ENCODE measurements at regions not wholly inside any gene's neighbourhood (a gene's known extent, or its start where the extent isn't known, plus 50 kb on each side); places are given as distances from the start of the nearest gene placed in this dataset.

DNA sequence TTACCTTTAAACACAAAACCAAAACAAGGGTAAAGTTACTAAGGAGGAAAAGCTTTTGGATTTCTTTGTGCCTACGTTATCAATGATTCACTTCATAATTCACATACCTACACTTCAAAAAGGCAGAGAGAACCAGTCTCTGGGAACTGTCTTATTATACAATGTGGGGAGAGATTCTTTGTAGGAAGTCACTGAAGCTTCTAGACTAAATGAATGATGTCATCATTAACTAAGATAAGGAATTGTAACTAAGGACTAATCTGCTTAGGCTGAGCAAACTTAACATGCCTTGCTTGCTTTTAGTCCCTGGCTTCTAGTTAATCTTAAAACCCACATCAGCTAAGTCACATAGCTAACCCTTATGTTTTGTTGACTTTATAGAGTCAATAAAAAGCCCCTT lies 771.2 kb downstream of the NXPH1 start:
- Histone ChIP-seq H3K4me2 (no peak overlapping the region), H2AFZ (replicated peaks) (no peak overlapping the region), H3K4me1 (peaks cover 19% of the 10 kb centered on the region), H3K9ac (no peak overlapping the region), H3K4me3 (no peak overlapping the region), H3F3A (ENCODE audit: low read depth) (no peaks in the 10 kb centered on the region), H3K27ac (no peak overlapping the region), H3K9me3 (ENCODE audit: low read depth) (no peaks in the 10 kb centered on the region), H4K20me1 (ENCODE audit: low read depth) (no peaks in the 10 kb centered on the region), H3K36me3 (no peaks in the 10 kb centered on the region), H3K79me2 (ENCODE audit: low read depth) (no peaks in the 10 kb centered on the region), H3K27me3 (no peaks in the 10 kb centered on the region)
- Mint-ChIP-seq H3K4me3 (no peak overlapping the region), H3K27ac (no peak overlapping the region), H3K9me3 (no peaks in the 10 kb centered on the region), H3K27me3 (ENCODE audit: insufficient read depth, low read depth) (no peaks in the 10 kb centered on the region), H3K36me3 (no peaks in the 10 kb centered on the region), H3K4me1 (peaks cover 3% of the 10 kb centered on the region)
- no peak for TF ChIP-seq EZH2phosphoT487 (IDR thresholded peaks at IDR 0.05)
- TF ChIP-seq EZH2 (IDR thresholded peaks at IDR 0.05): no peak
- TF ChIP-seq, protein P1, sequence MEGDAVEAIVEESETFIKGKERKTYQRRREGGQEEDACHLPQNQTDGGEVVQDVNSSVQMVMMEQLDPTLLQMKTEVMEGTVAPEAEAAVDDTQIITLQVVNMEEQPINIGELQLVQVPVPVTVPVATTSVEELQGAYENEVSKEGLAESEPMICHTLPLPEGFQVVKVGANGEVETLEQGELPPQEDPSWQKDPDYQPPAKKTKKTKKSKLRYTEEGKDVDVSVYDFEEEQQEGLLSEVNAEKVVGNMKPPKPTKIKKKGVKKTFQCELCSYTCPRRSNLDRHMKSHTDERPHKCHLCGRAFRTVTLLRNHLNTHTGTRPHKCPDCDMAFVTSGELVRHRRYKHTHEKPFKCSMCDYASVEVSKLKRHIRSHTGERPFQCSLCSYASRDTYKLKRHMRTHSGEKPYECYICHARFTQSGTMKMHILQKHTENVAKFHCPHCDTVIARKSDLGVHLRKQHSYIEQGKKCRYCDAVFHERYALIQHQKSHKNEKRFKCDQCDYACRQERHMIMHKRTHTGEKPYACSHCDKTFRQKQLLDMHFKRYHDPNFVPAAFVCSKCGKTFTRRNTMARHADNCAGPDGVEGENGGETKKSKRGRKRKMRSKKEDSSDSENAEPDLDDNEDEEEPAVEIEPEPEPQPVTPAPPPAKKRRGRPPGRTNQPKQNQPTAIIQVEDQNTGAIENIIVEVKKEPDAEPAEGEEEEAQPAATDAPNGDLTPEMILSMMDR (IDR thresholded peaks at IDR 0.05): no peak
- peak; percentile 10 for DNase-seq (ENCODE audit: low spot score)

DNA sequence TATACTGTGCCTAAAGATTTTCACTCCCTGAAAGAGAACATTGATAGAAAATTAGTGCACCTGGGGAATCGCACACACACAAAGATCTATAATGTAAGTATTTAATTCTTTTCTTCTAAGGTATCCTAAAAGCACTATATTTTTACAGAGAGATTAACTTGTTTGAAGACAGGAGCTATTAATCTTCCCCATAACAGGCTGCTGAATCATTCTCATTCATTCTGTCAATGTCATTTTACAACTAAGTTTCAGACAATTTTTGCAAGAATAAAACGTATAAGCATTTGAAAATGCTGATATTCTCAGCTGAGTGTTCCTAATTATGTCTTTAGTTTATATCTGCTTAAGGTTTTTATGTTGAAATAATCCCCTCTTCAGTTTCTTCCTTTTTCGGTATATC lies 776.7 kb downstream of the NXPH1 start:
- H2AFZ ChIP-seq (replicated peaks): no peak overlapping the region
- H3K79me2 ChIP-seq (ENCODE audit: low read depth): no peaks in the 10 kb centered on the region
- no peak overlapping the region for H3K4me2 ChIP-seq
- no peak overlapping the region for H3K4me3 ChIP-seq
- H3K27ac Mint-ChIP-seq: no peak overlapping the region
- no peak overlapping the region for H3K9ac ChIP-seq
- TF ChIP-seq EZH2 (IDR thresholded peaks at IDR 0.05): no peak
- no peak for TF ChIP-seq EZH2phosphoT487 (IDR thresholded peaks at IDR 0.05)
- TF ChIP-seq, protein P1 (IDR thresholded peaks at IDR 0.05): no peak
- no peaks in the 10 kb centered on the region for H3F3A ChIP-seq (ENCODE audit: low read depth)
- no peaks in the 10 kb centered on the region for H3K36me3 ChIP-seq
- no peaks in the 10 kb centered on the region for H4K20me1 ChIP-seq (ENCODE audit: low read depth)
- no peak for DNase-seq (ENCODE audit: low spot score)
- no peaks in the 10 kb centered on the region for H3K27me3 ChIP-seq
- no peaks in the 10 kb centered on the region for H3K4me1 ChIP-seq
- no peaks in the 10 kb centered on the region for H3K36me3 Mint-ChIP-seq
- H3K27ac ChIP-seq: no peak overlapping the region
- no peaks in the 10 kb centered on the region for H3K9me3 ChIP-seq (ENCODE audit: low read depth)
- no peaks in the 10 kb centered on the region for H3K4me1 Mint-ChIP-seq
- no peaks in the 10 kb centered on the region for H3K9me3 Mint-ChIP-seq
- no peak overlapping the region for H3K4me3 Mint-ChIP-seq
- H3K27me3 Mint-ChIP-seq (ENCODE audit: insufficient read depth, low read depth): no peaks in the 10 kb centered on the region

DNA sequence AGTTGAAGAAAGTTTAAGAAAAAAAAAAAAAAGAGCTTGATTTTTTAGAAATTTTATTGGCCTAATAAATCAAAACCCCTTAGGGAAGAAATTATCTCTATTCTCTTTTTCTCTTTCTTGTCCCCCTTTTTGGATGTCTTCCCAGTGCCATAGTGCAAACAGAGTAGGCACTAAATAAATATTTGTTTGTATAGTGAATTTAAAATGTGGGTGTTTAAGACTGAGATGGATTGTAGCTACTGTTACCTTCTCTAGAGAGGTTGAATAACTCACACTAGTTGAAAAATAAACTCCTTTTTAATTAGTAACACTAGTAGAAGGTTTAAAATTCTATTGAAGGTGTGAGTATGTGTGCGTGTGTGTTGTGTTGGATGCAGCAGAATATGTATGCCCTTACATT lies 783.8 kb downstream of the NXPH1 start:
- Histone ChIP-seq H3F3A (ENCODE audit: low read depth) (no peaks in the 10 kb centered on the region), H2AFZ (replicated peaks) (no peak overlapping the region), H3K27me3 (no peaks in the 10 kb centered on the region), H4K20me1 (ENCODE audit: low read depth) (no peaks in the 10 kb centered on the region), H3K4me2 (no peak overlapping the region), H3K27ac (no peak overlapping the region), H3K9ac (no peak overlapping the region), H3K79me2 (ENCODE audit: low read depth) (no peaks in the 10 kb centered on the region), H3K4me3 (no peak overlapping the region), H3K4me1 (no peaks in the 10 kb centered on the region), H3K9me3 (ENCODE audit: low read depth) (no peaks in the 10 kb centered on the region), H3K36me3 (no peaks in the 10 kb centered on the region)
- H3K27me3 Mint-ChIP-seq (ENCODE audit: insufficient read depth, low read depth): no peaks in the 10 kb centered on the region
- H3K9me3 Mint-ChIP-seq: no peaks in the 10 kb centered on the region
- H3K36me3 Mint-ChIP-seq: no peaks in the 10 kb centered on the region
- H3K4me3 Mint-ChIP-seq: no peak overlapping the region
- no peak for DNase-seq (ENCODE audit: low spot score)
- no peaks in the 10 kb centered on the region for H3K4me1 Mint-ChIP-seq
- no peak overlapping the region for H3K27ac Mint-ChIP-seq
- TF ChIP-seq EZH2 (IDR thresholded peaks at IDR 0.05) (no peak), EZH2phosphoT487 (IDR thresholded peaks at IDR 0.05) (no peak)
- TF ChIP-seq, protein P1 (IDR thresholded peaks at IDR 0.05): no peak

DNA sequence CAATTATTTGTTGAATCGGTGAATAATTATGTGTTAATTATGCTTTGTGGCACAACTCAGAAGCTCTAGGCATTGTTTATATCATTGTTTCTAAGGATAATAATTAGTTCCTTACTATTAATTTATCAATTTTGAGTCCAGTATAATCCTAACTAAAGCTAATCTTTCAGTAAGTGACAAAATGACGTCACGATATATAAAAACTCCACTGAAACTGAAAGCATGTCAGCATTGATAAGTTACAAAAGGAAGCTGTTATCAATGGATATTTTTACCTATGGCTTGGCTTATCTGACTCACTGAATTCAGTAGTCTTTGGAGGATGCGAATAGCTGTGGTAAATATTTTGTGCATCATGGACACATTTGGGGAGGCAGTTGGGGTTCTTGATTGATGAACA lies 793.1 kb downstream of the NXPH1 start:
- Histone ChIP-seq H3K4me3 (no peak overlapping the region), H3K27ac (no peak overlapping the region), H3K36me3 (no peaks in the 10 kb centered on the region), H3K79me2 (ENCODE audit: low read depth) (no peaks in the 10 kb centered on the region), H3K4me1 (peaks cover 6% of the 10 kb centered on the region), H3K9me3 (ENCODE audit: low read depth) (no peaks in the 10 kb centered on the region), H3K4me2 (no peak overlapping the region), H3K9ac (no peak overlapping the region), H3K27me3 (no peaks in the 10 kb centered on the region), H4K20me1 (ENCODE audit: low read depth) (no peaks in the 10 kb centered on the region), H3F3A (ENCODE audit: low read depth) (peaks cover 4% of the 10 kb centered on the region), H2AFZ (replicated peaks) (no peak overlapping the region)
- Mint-ChIP-seq H3K27me3 (ENCODE audit: insufficient read depth, low read depth) (no peaks in the 10 kb centered on the region), H3K27ac (no peak overlapping the region), H3K4me1 (peaks cover 4% of the 10 kb centered on the region), H3K36me3 (no peaks in the 10 kb centered on the region), H3K9me3 (no peaks in the 10 kb centered on the region), H3K4me3 (no peak overlapping the region)
- no peak for DNase-seq (ENCODE audit: low spot score)
- TF ChIP-seq, protein P1 (IDR thresholded peaks at IDR 0.05): no peak
- TF ChIP-seq EZH2 (IDR thresholded peaks at IDR 0.05): no peak
- TF ChIP-seq EZH2phosphoT487 (IDR thresholded peaks at IDR 0.05): no peak
